Activated CD8-positive, alpha-beta memory T cell treated with anti-CD3 and anti-CD28 coated beads, Interleukin-2, amount 50 U/mL, for 24 hours (primary cell): ENCODE measurements at regions not wholly inside any gene's neighbourhood (a gene's known extent, or its start where the extent isn't known, plus 50 kb on each side); places are given as distances from the start of the nearest gene placed in this dataset.

ENCODE experiments used
- DNase-seq: peaks from one replicate; pipeline ENCODE4 v3.0.0-alpha.2; 2020; ENCODE audit errors: extremely low read depth

DNA sequence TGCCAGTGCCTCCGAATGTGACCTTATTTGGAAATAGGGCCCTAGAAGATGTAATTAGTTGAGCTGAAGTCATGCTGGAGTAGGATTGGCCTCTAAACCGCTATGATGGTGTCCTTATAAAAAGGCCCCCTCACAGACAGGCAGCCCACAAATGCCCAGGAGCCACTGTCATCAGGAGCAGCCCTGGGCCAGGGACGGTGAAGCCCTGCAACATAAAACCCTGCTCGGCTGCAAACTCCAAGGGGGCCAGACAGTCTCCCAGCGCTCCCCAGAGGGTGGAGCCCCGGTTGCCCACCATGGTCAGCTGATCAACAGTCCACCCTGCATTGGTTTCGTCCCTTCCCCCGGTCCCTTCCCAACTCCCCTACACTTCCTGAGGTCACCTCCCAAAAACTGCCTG, 351.7 kb downstream of the FOXL1 start:
- no peak for DNase-seq

DNA sequence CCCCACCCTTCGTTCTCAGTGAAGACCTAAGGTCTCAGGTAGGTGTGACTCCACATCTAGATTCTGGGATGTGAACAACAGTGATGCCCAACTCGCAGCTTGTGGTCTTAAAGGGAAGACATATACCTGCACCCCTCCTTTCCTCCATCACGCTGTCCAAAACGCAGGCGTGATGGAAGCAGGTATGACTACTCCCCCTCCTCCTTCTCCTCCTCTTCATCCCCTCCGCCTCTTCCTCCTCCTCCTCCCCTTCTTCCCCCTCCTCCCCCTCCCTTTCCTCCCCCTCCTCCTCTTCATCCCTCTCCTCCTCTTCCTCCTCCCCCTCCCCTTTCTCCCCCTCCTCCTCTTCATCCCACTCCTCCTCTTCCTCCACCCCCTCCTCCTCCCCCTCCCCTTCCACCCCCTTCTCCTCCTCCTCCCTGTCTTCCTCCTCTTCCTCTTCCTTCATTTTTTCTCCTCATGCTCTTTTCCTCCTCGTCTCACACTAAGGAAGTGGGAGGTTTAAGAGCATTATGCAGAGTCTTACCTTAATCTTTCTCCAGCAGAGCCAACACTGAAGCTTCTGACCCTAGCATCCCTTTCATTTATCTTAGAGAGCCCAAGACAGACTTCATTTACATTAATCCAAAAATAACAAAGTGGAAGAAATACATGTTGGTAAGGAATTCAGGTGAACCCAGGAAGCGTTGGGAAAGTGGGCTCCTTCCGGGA, 352.5 kb downstream of the FOXL1 start:
- no peak for DNase-seq

DNA sequence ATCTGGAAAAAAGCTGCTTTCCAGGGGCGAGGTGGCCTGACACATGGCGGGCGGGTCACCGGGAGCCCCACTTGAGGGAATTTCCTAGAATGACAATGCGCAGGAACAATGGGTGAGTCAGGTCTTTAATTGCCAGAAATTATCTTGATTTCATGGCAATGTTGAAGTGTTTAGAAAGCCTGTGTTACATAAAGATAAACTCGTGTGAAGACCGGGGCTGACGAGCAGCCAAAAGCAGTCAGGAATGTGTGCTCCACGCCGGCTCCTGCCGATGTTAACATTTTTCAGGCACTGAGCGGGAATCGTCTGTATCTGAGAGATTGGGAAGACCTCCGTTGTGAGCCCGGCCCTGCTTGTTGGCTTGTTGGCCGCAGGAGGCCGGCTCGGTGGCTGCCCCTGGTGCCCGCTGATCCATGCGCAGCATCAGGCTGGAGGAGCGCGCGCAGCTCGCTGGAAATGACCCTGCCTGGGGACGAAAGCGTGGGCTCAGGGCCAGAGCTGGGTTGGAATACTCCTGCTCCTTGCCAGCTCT, 353.1 kb downstream of the FOXL1 start:
- DNase-seq: no peak

DNA sequence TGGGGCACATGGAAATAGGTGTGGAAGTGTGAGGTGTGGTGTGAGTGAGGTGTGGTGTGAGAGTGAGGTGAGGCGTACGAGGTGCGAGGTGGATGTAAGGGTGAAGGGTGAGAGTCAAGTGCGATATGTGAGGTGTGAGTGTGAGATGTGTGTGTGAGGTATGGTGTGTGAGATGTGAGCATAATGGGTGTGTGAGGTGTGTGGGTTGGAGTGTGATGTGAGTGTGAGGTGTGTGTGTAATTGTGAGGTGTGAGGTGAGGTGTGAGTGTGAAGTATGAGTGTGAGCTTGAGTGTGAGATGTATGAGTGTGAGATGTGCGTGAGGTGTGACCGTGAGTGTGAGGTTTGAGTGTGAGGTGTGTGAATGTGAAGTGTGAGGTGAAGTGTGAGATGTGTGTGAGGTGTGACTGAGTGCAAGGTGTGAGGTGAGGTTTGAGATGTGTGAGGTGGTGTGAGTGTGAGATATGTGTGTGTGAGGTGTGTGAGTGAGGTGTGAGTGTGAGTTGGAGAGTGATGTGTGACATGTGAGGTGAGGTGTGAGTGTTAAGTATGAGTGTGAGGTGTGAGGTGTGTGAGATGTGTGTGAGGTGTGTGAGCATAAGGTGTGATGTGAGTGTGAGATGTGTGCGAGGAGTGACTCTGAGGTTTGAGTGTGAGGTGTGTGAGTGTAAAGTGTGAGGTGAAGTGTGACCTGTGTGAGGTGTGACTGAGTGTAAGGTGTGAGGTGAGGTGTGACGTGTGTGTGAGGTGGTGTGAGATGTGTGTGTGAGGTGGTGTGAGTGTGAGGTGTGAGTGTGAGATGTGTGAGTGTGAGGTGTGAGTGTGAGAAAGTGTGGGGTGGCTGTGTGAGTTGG, 354.0 kb downstream of the FOXL1 start:
- no peak for DNase-seq

DNA sequence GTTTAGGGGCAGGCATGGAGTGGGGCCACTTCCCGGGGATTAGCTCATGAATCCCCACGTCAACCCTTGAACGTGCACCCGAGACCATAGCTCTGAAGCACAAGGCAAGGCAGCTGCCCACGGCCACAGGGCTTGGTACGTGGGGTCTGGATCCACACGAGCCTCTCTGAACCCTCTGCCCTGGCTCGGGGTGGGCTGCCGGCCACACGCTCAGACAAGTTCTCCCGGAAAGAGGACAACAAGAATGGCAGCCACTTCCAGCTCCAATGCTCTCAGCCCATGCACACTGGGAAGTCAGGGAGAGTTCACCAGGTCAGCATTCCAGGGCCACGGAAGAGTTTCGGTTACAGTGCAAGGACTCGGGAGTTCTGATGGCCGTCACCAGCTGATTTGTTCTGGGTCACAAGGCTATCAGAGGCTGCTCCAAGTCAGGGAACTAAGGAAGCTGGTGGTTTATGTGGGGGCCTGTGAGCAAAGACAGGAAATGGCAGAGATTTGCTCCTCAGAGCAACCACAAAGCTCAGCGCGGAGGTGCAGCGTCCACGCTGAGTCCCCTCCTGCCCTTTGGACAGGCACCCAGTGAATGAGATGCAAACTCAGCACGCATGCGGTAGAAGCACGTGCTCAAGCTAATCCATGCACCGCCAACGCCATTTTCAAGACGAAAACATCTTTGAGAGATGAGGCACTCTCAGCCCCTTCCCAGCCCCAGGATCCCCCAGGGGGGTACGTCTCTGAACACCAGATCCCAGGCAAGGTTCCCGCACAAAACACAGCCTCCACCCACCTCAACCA, 356.4 kb downstream of the FOXL1 start:
- DNase-seq: no peak

DNA sequence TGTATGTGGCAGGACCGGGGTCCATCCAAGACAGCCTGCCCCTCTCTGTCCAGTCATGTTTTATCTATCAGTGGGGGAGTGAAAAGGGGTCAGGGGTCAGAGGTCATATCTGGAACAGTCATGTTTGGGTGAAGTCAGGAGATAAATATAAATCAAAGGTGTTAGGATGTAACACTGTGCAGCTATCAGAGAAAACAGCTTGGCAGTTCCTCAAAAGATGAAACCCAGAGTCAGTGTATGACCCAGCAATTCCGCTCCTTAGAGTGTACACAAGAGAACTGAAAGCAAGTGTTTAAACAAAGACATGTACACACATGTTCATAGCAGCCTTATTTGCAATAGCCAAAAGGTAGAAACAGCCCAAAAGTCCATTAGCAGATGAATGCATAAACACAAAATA, 361.3 kb downstream of the FOXL1 start:
- no peak for DNase-seq

DNA sequence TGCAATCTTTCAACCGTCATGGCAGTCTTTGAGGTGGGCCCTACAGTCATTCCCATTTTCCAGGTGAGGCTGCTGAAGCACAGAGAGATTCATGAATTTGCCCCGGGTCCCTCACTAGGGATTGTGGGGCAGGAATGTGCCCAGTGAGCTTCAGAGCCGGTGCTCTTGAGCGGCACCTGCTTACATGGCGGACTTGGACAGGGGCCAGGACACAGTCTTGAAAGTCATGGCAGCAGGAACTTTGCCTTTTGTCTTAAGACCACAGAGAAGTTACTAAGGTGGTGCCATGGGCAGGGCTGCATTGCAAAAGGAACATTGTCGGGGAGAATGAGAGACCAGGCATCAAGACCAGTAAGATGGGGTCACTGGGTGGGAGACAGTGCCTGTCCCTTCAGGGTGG, 363.4 kb downstream of the FOXL1 start:
- no peak for DNase-seq

DNA sequence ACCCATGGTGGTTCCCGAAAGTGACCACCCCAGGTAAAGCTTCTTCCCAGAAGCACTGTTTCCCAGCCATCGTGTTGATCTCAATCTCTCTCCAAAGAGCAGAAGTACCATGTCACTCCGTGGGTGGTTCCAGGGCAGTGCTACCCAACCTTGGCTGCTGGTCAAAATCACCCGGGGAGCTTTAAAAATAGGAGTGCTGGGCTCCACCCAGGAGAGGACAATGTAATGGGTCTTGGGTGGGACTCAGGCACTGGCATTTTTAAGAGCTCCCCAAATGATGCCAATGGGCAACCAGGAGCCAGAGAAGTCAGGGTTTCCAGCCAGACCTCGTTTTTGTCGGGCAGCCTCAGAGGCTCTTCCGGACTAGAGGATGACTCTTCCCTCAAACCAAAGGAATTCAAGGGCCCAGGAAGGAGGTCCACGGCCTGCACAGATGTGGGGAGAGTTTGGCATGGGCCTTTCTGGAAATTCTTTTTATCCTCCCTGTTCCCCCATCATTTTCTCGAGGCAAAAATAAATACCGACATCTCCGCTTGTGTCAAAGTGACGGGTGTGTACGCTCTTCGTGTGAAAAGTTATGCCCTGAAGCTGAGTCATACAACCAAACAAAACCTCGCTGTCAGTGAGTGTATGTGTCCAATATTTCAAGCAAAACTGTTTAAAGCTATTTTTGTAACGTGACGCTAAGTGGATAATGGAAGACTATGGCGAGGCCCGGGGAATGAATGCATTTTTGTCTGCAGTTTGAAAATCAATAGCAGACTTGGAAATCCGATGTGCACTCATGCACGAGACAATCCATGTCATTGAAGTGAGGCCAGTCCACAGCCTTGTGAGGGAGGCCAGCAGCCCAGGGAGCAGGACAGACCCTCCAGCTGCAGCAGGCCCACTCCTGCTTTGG, 364.1 kb downstream of the FOXL1 start:
- no peak for DNase-seq

DNA sequence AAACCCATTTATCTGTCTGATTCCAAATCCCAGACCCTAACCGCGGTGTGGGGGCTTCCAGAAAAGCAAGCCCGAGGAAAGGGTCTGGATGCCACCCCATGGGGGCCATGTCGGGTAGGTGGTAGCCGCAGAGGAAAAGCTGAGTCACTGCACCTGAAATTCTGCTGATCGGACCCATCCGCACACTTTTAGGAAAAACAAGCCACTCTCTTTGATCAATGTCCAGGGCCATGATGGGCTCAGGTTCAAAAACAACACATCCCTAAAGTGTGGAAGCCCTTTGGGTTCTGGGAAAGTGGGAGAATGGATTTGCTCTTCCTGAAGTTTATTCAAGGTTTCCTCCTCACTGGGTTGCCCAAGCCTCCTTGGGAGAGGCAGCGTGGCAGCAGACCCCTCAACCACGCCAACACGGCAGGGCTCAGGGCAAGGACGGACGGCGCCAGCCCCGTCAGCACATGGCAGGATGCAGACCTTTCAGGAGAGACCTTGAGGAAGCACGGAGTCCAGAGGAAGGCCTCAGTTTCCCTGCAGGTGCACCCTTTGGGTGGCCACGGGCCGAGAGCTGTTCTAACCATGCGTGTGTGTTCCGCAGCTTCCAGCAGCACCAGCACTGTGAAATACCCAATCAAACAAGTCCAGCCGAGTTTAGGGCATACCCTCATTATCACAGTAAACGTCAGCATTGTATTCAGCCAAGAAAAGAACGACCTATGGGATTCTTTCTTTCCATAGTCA, 367.0 kb downstream of the FOXL1 start:
- DNase-seq: no peak

DNA sequence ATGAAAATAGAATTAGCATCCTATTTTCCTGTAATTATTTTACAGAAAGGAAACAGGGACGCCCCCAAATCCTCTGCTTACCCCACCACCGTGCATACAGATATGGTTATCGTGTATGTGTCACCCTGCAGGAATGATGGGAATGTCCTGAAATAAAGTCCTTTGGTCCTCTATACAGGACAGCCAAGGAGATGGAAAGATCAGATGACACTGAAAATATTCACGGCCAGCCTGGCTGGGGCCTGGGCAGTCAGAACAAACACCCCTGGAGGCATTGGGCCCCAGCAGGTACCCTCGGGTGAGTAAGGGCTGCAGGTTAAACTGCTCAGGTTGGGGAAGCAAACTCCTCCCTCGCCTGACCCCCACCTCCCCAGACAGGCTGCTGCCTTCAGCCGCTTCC, 368.0 kb downstream of the FOXL1 start:
- DNase-seq: no peak

DNA sequence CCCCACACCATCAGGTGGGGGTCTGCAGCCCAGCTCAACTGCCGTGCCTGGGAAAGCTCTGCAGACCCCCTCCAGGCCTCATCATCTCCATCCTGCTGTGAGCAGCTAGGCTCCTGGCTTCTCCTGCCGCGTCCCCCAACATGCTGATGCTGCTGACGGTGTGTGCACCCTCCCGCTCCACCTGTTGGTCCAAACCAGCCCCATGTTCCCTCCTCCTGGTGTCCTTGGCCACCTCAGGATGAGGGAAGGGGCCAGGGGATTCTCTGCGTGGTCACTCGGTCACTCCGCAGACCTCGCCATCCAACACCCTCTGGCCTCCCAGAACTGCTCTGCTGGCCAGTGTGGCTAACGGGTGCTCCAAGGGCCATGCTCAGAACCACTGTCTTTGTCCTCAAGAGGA, 368.6 kb downstream of the FOXL1 start:
- no peak for DNase-seq

DNA sequence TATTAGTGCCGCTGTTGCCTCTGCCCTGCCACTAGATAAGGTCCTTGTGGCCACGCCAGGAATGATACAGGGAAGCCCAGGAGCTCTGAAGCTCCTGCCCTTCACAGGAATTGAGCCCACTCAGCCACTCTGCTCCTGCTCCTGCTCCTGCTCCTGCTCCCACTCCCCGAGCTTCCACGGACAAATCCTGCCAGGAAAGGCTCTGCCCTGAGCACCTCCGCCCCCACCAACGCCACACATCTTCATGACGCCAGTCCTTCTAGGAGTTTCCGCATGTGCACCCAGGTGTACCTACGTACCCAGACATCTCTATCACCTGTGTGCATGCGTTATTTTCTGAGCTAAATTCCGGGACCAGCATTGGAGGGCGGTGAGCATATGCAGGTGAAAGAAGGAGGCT, 369.1 kb downstream of the C16orf95 start:
- DNase-seq: no peak

DNA sequence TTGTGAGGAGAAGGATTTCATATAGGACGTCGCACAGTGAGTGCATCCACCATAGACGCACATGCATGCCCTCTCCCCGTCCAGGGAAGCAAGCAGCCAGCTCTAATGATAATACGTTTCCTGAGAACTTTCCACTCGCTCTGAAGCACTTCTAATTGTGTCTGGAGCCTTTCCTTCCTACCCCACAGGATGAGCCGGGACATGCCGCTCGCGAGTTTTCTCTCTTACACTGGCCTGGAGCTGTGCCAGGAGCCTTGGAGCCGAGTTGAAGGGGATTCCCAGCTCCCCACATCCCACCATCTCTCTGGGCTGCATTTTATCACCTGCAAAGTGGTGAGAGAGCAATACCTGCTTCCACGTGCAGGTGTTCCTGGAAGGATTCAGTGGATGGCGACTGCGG, 368.1 kb downstream of the C16orf95 start:
- no peak for DNase-seq

DNA sequence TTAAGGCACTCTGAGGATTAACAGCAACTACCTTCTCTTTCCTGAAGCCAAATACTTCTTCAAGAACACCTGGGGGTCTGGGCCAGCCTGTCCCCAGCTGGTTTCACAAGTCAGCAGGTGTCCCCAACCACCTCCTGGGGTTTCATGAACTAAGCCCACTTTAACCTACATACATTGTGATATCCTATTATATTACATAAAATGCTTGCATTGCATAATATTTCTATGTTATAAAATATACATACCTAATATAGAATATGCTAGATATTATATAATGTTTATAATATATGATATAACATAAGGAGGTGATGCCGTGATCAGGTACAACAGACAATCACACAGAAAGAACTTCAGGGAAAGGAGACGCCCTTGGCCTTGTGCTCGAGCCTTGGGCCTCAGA, 367.6 kb downstream of the C16orf95 start:
- DNase-seq: no peak

DNA sequence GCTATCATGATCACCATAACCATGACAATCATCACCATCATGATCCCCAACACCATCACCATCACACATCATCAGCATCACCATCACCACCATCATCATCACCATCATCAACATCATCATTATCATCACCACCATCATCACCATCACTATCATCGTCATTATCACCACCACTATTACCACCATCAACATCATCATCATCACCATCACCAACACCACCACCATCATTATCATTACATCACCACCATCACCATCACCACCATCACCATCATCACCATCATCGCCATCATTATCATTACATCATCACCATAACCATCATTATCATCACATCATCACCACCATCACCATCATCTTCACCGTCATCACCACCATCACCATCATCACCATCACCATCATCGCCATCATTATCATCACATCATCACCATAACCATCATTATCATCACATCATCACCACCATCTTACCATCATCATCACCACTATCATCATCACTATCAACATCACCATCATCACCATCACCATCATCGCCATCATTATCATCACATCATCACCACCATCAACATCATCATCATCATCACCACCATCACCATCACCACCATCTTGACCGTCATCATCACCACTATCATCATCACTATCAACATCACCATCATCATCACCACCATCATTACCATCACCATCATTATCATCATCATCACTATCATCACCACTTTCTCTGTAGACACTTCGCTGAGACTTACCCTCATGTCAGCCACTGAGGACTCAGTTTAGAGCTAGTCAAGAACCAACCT, 366.0 kb downstream of the C16orf95 start:
- no peak for DNase-seq

DNA sequence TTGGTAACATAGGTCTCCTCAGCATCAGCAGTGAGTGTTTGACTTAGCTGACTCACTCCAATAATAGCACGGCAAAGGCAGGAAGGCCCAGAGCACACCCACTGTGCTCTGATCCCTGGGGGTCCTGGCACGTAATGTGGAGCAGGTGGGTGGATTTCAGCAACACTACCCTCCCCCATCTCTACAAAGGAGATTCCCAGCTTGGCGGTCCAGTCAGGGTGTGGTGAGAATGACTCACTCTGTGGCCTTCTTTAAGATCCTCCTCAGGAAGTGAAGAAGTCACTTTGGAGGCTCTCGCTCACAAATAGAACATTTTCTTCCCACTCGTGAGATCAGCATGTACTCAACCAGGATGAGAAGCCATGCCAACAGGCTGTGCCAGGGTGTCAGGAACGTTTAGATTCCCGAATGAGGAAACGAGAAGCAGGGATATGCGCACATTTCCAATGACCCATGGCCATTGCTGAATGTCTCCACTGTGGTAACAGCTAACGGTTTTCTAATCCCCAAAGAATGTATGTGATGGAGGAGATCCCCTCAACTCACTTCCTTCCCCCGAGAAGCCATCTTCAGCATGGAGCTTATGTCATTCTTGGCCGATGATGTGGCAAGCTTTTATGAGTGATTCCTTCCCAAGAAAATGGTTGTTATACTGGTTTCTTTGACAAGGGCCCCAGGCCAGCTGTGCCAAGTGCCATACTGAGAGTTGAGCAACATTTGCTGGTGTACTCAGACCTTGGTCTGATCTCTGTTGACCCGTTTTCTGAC, 365.2 kb downstream of the C16orf95 start:
- DNase-seq: no peak

DNA sequence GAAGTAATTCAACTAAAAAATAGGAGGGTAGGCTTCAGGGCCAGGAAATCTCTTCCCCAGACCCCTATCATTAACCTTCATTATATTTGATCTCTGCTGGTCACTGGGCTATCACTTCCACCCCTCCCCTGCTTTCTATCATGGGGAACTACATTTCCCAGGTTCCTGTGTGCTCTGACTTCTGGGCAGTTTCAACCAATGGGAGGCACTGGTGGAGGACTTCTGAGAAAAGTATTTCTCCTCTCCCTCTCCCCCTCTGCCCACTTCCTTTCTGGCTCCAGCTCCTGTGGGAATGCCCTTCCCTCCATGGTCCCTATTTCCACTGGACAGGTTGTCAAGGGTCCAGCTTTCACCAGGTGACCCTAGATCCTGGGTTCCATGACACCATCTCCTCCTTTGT, 364.4 kb downstream of the C16orf95 start:
- DNase-seq: no peak

DNA sequence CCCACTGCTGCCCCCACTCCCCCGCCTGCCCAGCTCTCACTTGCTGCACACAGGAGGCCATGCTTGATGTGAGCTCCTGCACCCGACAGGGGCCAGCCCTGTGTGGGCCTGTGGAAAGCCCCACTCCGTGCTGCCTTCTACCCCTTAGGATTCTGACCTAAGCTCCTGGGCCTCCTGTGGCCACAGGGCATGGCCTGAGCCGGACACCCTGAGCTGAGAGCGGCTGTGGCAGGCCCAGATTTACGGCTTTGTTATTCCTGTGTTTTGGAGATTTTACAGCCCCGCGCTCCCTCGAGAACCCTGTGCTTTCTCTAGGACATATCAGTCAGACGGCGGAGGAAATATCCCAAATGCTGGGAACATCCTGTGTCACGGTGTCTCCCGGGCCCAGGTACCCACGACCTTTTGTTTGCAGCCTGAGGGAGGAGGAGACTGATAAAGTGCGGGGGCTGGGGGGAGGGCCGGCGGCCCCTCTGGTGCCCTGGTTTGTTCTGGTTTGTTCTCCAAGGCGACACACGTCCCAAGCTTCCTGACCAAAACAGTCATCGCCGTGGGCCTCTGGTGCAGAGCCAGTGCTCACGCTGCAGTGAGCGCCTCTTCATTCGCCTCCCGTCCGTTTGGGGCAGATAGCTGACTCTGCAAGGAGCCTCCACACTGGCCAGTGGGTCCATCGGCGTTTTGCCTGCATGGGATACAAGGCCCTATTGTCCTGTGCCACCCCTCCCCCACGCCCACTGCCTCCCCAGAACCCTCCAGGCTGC, 363.4 kb downstream of the C16orf95 start:
- no peak for DNase-seq
